ENCODE measurements at regions not wholly inside any gene's neighbourhood (a gene's known extent, or its start where the extent isn't known, plus 50 kb on each side); places are given as distances from the start of the nearest gene placed in this dataset.
"Not testable (repeated sequence)": the region's sequence is repeated elsewhere in the genome, so short reads cannot be mapped to it uniquely, and the experiment has no call there.

DNA sequence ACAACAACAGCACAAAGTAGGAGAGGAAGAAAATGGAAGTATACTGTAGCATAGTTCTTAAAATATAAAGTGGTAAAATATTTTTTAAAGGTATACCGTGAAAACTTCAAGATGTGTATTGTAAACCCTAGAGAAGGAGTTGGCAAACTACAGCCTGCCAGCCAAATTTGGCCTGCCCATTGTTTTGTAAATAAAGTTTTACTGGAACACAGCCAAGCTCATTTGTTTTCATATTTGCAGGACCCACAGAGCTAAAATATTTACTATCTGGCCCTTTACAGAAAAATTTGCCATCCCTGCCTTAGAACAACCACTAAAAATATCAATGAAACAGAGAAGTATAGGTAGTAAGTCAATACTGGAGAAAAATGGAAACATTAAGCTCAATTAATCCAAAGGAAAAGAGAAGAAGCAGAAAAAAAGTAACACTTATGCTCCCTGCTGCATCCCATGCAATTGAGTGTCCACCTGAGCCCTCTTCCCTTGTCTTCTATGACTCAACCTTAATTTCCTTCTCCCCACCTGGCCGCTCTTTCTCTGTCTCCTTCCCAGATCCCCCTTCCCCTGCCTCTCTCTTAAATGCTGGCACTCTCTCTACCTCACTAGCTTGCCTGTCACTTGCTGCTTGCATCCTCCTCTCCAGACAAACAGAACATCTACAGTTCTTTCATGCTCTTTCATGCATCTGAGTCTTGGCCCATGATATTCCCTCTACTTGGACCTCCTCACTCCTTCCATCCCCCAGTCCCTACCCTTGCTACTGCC is 50.6 kb upstream of the FER start:
- intact Hi-C loops (cut with DNase I) = no loop called here
- DNase-seq (ENCODE audit: low spot score) = no peak

DNA sequence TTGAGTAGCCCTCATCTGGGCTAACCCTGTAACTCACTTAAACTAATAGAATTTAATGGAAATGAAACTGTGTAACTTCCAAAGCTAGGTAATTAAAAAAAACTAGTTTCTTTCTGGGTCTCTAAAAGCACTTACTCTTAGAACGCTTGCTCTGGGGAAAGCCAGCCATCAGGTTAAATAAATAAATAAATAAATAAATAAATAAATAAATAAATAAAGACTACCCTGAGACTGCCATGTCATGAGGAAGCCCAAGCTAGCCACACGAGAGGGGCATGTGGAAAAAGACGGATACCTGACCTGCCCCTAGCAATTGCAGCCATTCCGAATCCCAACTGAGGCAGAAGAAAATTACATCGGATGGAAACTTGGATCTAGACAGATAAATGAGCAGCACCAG is 51.3 kb upstream of the FER start:
- no peak for DNase-seq (ENCODE audit: low spot score)
- intact Hi-C loops (cut with DNase I) = no loop called here

DNA sequence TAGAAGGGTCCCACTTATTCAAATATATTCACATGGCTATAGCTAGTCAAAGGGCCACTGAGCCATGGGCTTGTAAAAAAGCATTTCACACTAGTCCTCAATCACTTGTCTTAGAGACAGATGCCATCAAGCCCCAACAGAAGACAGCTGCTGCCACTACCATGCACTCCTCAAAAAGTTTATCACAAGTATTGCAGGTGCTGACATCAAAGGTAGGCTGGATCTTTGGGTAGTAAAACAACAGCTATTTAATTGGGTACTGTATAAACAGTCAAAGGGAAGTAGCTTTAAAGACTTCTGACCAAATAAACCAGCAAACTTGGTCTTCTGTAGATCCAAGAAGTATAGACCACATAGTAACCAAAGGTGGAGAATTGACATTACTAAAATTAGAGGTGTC is 59.2 kb upstream of the FER start:
- intact Hi-C loops (cut with DNase I) = loop anchor here in 1 of 2 donors (5.0 kb wide), 1 partner anchor 39 kb away; no protein-coding TSS in a partner anchor
- DNase-seq (ENCODE audit: low spot score) = no peak

DNA sequence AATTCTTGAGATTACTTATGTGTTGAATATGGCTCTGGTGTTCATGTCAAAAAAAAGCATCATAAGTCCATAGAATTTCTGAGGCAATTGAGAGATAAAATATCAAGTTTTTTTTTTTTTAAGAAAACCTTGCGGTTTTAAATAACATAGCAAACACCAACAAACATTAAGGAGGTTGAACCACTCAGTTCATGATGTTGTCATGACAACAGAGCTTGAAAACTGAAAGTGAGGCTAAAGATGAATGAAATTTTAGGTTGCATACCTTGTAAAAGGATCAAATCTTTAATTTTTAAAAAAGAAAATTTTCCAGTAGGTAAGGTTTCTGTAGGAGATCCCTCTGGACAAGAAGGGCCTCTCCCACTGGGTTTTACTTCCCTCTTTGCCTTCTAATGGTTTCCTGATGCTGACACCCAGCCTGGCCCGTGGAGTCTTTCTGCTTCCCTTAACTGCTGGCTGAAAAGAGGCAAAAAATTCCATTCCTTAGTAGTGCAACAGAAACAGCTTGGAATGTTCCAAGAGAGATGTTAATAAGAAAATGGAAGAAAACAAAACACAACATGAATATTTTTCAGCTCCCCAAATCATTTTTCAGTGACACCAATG is 60.0 kb upstream of the FER start:
- intact Hi-C loops (cut with DNase I) = loop anchor here in 1 of 2 donors (5.0 kb wide), 1 partner anchor 40 kb away; no protein-coding TSS in a partner anchor
- no peak for DNase-seq (ENCODE audit: low spot score)

DNA sequence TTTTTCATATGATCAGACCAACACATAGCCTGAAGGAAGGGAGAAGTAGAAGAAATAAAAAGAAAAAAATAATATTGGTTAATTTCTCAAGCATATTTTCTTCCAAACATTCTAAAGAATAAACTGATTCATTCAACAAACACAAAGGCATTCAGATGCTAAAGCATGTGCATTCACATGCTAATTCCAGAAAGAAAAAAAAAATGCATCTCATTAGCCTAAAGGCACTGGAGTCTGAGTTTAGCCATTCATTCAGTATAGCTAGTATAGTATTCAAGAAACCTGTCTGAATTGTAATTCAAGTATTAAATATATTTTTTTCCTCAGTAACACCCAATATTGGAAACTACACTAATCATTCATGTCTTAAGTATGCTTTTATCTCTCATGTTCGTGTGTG is 61.0 kb upstream of the FER start:
- no peak for DNase-seq (ENCODE audit: low spot score)
- intact Hi-C loops (cut with DNase I) = loop anchor here in 1 of 2 donors (5.0 kb wide), 1 partner anchor 41 kb away; no protein-coding TSS in a partner anchor

DNA sequence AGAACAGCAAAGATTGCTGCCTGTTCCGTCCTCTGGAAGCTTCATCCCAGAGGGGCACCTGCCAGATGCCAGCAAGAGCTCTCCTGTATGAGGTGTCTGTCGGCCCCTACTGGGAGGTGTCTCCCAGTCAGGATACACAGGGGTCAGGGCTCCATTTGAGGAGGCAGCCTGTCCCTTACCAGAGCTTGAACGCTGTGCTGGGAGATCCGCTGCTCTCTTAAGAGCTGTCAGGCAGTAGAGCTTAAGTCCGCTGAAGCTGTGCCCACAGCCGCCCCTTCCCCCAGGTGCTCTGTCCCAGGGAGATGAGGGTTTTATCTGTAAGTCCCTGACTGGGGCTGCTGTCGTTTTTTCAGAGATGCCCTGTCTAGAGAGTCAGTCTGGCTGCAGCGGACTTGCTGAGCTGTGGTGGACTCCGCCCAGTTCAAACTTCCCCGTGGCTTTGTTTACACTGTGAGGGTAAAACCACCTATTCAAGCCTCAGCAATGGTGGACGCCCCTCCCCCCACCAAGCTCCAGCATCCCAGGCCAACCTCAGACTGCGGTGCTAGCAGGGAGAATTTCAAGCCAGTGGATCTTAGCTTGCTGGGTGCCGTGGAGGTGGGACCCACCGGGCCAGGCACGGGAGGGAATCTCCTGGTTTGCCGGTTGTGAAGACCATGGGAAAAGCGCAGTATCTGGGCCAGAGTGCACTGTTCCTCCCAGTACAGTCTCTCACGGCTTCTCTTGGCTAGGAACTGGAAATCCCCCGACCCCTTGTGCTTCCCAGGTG is 62.1 kb upstream of the FER start:
- intact Hi-C loops (cut with DNase I) = loop anchor here in 1 of 2 donors (5.0 kb wide), 1 partner anchor 42 kb away; no protein-coding TSS in a partner anchor

DNA sequence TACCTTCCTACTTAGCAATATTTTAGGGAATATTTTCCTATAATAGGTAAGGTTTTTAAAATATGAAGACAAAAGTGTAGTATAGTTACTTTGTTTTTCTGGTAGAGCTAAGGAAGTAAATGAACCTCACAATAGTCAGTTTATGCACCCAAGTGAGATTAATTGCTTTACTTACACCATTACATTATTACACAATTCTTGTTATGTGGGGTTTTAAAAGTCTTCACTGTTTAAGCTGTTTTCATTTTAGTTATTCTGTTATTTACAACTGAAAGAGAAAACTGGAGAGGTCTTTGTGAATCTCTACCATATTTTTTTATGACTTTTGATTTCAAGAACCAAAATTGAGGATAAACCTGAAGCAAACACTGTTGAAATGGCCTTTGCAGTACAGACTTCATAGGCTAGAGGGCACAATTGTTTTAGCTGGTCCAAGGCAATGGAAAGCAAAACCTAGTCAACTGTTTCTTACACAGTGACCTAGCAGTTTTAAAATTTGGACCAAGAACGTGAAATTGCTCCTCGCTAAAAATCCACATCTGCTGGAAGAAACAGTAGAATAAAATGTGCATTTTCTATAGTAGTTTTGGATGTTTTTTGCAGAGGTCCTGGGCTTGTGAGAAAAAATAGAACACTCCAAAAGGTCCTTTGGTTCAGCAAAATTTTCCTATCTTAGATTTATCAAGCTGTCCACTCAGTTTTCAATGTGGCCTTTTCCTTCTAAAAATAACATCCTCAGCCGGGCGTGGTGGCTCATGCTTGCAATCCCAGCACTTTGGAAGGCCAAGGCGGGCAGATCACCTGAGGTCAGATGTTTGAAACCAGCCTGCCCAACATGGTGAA is 66.4 kb upstream of the FER start:
- intact Hi-C loops (cut with DNase I) = no loop called here
- peak; percentile 84 for DNase-seq (ENCODE audit: low spot score)

More for the DNA sequence above, 62.1 kb upstream of the FER start:
- DNase-seq (ENCODE audit: low spot score) = not testable (repeated sequence)

DNA sequence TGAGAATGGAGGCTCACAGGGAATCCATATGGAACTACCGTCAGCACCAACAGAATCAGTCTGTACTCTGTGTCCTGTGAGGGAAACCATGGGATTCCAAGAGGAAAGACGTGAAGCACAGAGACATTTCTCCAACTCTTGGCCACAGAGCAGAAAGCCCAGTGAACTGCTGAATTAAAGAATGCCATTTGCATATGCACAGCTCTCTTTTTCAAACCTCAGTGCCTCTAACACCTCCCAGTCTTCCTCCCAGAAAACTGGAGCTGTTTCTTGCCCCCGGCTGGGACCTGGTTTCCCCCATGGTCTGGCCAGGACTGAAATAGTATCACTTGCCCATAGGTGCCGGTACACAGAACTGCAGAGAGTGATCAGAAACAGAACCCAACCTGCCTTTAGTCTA is 69.6 kb upstream of the FER start:
- DNase-seq (ENCODE audit: low spot score) = no peak
- intact Hi-C loops (cut with DNase I) = no loop called here

DNA sequence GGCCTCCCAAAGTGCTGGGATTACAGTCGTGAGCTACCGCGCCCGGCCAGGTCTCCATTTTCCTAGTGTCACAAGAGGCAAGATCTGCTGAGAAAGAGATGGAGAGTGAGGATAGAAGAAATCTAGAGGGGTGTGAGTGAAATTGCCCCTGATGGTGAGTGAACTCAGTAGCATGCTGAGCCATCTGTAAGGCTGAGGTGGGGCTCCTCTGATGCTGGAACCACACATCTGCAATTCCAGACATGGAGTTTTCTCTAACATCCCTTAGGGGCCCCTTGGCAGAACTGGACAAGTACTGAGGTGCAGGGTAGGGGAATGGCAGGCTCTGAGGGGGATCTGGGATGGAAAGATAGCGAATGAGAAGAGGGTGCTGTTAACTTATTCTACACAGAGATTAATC is 72.0 kb upstream of the FER start:
- intact Hi-C loops (cut with DNase I) = no loop called here

DNA sequence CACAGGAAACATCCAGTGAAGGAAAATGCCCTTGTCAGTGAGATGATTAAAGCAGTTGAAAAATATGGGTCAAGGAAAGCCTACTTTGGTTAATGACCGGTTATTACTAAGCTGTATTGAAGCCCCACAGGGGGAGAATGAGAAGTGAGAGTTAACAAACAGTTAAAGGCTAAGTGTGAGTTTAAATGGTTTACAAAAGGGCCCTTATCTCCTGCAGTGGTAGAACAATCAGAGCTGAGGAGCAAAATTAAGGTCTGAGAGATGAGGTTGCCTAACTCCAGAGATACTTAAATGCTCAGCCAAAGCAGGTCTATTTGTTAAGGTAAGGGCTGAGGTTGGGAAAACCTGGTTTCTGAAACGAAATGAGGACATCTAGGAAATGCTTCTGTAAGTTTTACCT is 75.1 kb upstream of the FER start:
- intact Hi-C loops (cut with DNase I) = no loop called here
- DNase-seq (ENCODE audit: low spot score) = no peak

More for the DNA sequence above, 72.0 kb upstream of the FER start:
- DNase-seq (ENCODE audit: low spot score) = no peak

DNA sequence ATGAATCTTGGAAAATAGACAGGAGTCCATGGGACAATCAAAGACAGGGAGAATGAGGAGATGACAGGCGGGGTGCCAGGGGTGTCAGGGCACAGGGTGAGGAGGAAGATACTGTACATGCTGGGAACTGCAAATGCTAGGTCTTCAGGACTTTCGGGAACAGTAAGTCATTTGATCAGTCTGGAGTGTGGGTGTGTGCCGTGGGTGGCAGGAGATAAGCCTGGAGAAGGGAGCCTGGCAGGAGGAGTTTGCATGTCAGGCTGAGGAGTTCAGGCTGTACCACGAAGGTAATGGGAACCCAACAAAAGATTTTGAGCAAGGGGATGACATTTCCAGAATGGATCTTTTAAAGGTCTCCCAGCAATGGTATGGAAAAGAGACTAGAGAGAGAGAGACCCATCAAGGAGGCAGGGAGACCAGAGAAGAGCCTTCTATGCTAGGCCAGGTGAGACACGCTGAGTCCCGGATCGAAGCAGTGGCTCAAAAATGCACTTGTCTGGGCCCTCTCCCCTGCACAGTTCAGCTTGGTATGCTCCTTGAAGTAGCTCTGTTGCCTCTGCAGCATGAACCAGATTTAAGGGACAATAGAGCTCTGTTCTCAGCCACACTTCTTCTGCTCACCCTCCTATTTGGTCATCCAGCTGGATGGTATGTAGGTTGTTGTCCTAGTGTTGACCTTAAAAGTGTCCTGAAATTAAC is 77.0 kb upstream of the FER start:
- intact Hi-C loops (cut with DNase I) = no loop called here
- DNase-seq (ENCODE audit: low spot score) = no peak

DNA sequence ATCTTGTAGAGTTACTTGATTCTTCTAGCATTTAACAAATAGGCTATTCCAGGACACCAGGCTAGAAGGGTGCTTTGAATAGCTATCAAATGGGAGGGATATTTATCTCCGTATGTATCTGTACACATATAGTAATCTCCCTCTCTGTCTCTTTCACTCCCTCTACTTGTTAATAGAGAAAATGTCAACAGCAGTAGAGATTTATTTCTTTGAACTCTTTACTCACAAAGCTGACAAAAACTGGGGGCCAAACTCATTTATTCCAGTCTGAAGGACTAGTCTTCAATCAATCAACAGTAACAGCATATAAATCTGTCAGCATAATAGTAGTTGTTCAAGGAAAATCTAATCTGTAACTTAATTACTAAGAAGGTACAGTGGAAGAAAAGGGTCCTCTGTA is 78.2 kb upstream of the FER start:
- DNase-seq (ENCODE audit: low spot score) = no peak
- intact Hi-C loops (cut with DNase I) = no loop called here

DNA sequence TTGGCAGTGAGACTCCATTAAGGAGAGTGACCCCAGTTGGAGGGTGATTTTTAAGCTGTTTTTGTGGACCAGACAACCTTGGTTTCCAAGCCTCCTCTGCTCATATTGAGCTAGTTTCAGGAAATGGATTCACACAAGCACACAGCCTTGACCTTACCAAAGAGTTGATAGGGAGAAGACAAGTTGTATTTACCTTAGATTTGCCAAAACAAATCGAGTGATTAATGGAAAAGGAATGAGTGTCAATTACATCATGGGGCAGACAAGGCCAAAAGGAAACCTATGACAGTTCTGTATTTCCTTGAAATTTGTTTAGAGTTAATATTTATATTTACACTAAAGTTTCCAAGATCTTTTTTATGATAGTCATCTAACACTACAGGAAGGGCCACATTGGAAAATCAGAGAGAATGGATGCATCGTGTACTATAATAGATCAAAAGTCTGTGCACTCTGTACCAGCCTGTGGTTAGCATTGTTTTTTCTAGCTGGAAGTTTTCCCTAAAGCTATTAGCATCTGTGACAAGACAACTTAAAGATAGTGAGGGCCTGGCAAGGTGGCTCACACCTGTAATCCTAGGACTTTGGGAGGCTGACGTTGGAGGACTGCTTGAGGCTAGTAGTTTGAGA is 86.0 kb upstream of the FER start:
- intact Hi-C loops (cut with DNase I) = no loop called here

DNA sequence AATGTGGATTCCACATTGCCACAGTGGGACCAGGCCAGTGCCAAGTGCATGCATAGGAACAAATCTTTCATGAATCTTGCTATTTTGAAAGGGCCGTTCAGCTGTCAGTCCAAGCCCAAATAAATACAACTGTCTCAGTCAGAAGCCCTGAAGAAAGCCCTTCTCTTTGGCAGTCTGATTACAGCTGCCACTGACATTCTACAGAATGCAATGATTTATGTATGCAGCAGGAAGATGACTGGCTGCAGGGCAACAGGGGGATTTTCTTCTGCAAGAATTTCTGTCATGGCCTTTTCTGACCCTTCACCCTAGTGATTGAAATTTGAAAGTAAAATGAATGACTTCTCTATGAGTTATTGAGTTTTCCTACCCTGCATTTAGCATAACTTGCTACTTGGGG is 86.7 kb upstream of the FER start:
- DNase-seq (ENCODE audit: low spot score) = no peak
- intact Hi-C loops (cut with DNase I) = no loop called here

More for the DNA sequence above, 86.0 kb upstream of the FER start:
- no peak for DNase-seq (ENCODE audit: low spot score)

DNA sequence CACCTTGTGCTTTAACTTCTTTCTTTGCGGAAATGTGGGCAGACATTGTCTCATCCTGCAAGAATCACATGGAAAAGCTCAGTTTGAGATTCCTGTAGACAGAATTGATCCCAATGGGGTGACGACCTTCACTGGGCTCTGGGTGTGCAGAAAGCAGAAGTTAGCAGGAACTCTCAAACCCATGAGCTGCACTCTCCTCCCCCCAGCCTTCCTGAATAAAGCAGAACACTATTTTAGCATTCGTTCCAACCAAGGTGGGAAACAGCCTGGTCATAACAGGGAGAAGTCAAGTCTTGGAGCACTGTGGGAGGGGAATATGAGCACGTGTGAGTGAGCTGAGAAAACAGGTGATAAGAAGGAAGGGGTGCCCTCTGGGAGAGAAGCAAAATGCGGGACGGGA is 87.4 kb upstream of the FER start:
- DNase-seq (ENCODE audit: low spot score) = no peak
- intact Hi-C loops (cut with DNase I) = no loop called here

DNA sequence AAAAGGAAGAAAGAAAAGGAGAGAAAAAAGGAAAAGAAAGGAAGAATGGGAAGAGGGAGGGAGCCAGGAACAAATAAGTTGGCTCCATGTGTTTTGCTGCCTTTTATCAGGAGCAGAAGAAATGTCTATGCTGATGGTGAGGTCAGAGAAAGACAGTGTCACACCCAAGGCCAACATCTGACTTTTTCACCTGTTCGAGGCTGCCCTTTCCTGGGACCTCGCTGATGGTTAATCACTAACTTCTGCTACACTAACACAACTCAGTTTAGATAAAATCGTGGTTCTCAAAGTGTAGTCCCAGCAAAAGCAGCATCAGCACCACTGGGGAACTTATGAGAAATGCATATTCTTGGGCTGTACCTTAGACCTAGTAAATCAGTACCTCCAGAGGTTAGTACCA is 88.2 kb upstream of the FER start:
- intact Hi-C loops (cut with DNase I) = no loop called here

DNA sequence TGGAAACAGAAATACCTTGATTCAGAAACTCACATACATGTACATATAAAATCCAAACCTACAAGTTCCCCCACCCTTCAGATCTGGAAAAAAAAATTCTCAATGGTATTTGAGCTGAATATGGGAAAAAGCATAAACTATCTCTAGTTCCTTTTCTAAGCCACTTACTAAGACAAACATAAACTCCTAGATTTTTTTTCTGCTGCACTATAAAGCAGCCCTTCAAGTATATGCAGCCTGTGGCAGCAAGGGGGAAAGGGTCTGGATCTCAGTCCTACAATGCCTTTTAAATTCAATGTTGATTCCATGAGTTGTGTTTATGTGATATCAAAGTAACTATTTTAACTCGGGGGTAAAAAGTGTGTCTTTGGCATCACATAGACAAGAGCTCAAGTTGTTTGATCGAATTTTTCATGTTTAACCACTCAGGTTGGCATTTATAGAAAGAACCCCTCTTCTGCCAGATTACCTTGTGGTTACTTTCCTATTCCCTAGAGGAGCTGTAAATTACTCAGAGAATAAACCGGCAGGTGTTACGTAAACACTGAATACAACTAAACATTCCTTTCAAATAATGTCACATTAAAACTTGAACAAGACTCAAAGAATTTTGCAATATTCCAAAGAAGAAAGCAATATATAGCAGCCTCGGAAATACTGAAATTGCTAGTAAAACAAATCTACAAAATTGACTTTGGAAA is 91.8 kb upstream of the FER start:
- intact Hi-C loops (cut with DNase I) = loop anchor here in 1 of 2 donors (2.0 kb wide), 1 partner anchor 27 kb away; no protein-coding TSS in a partner anchor
- no peak for DNase-seq (ENCODE audit: low spot score)

More for the DNA sequence above, 88.2 kb upstream of the FER start:
- no peak for DNase-seq (ENCODE audit: low spot score)

DNA sequence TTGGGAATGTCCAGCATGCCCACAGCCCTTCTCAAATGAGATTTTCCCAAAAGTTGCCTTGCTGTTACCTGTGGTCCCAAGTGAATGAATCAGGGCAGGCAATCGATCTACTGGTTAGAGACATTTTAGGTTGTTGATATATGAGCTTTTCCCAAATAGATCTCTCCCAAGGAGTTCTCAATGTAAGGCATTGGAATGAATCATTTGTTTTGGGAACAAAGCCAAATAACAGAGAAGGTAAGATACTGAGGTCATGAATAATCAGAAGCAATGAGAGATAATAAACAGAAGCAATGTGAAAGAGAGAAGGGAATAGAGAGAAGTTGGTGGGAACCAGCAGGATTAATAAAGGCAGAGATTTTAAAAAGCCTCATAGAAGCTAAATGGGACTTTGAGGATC is 93.6 kb upstream of the FER start:
- intact Hi-C loops (cut with DNase I) = no loop called here
- no peak for DNase-seq (ENCODE audit: low spot score)
